ENCODE measurements at regions not wholly inside any gene's neighbourhood (a gene's known extent, or its start where the extent isn't known, plus 50 kb on each side); places are given as distances from the start of the nearest gene placed in this dataset.
A peak's percentile ranks its signal among the peaks of the same experiment; 100 is the strongest.

- TF ChIP-seq CTCF (IDR thresholded peaks at IDR 0.05; ENCODE audit: extremely low read depth, insufficient read depth, missing control alignments) = no peak
- DNase-seq (ENCODE audit: low spot score) = no peak
- in situ Hi-C loops (cut with MboI; ENCODE audit: low pct_unique_long_range_greater_than_20kb, low sequenced_read_pairs, unreplicated experiment) = no loop called here
Observed at GRCh38 chr6:113558966-113559365, 298.2 kb upstream of the MARCKS start.

GRCh38 chr6:113560376-113560775, 296.8 kb upstream of the MARCKS start:
- DNase-seq (ENCODE audit: low spot score) = no peak
- in situ Hi-C loops (cut with MboI; ENCODE audit: low pct_unique_long_range_greater_than_20kb, low sequenced_read_pairs, unreplicated experiment) = no loop called here
- no peak for TF ChIP-seq CTCF (IDR thresholded peaks at IDR 0.05; ENCODE audit: extremely low read depth, insufficient read depth, missing control alignments)

- no peak for DNase-seq (ENCODE audit: low spot score)
- TF ChIP-seq CTCF (IDR thresholded peaks at IDR 0.05; ENCODE audit: extremely low read depth, insufficient read depth, missing control alignments) = no peak
- in situ Hi-C loops (cut with MboI; ENCODE audit: low pct_unique_long_range_greater_than_20kb, low sequenced_read_pairs, unreplicated experiment) = no loop called here
Observed at GRCh38 chr6:113560908-113561307, 296.2 kb upstream of the MARCKS start.

- DNase-seq (ENCODE audit: low spot score) = no peak
- in situ Hi-C loops (cut with MboI; ENCODE audit: low pct_unique_long_range_greater_than_20kb, low sequenced_read_pairs, unreplicated experiment) = no loop called here
- no peak for TF ChIP-seq CTCF (IDR thresholded peaks at IDR 0.05; ENCODE audit: extremely low read depth, insufficient read depth, missing control alignments)
Observed at GRCh38 chr6:113562248-113562647, 294.9 kb upstream of the MARCKS start.

GRCh38 chr6:113564371-113565171, 292.6 kb upstream of the MARCKS start:
- in situ Hi-C loops (cut with MboI; ENCODE audit: low pct_unique_long_range_greater_than_20kb, low sequenced_read_pairs, unreplicated experiment) = no loop called here
- peak; percentile 18 for DNase-seq (ENCODE audit: low spot score)
- TF ChIP-seq CTCF (IDR thresholded peaks at IDR 0.05; ENCODE audit: extremely low read depth, insufficient read depth, missing control alignments) = no peak

- in situ Hi-C loops (cut with MboI; ENCODE audit: low pct_unique_long_range_greater_than_20kb, low sequenced_read_pairs, unreplicated experiment) = no loop called here
- DNase-seq (ENCODE audit: low spot score) = no peak
- TF ChIP-seq CTCF (IDR thresholded peaks at IDR 0.05; ENCODE audit: extremely low read depth, insufficient read depth, missing control alignments) = no peak
Observed at GRCh38 chr6:113565306-113565705, 291.8 kb upstream of the MARCKS start.
